ENCODE measurements at regions not wholly inside any gene's neighbourhood (a gene's known extent, or its start where the extent isn't known, plus 50 kb on each side); places are given as distances from the start of the nearest gene placed in this dataset.
"Not testable (repeated sequence)": the region's sequence is repeated elsewhere in the genome, so short reads cannot be mapped to it uniquely, and the experiment has no call there.

DNA sequence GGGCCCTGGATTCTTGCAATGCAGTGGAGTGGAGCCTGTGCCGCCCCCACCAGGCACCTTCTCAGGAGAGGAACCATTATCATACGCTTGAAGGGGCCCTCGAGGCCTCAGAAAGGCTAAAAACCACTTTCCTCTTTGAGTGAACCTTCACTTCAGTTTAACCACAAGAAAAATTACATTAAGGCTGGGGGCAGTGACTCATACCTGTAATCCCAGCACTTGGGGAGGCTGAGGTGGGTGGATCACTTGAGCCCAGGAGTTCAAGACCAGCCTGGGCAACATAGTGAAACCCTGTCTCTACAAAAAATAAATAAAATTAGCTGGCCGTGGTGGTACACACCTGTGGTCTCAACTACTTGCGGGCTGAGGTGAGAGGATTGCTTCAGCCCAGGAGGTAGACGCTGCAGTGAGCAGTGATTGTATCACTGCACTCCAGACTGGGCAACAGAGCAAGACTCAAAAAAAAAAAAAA, 165.8 kb upstream of the GRK3 start:
- H3K18ac ChIP-seq (ENCODE audit: low read length); H3K27ac ChIP-seq (ENCODE audit: low read depth, low read length); H2BK15ac ChIP-seq (replicated peaks; ENCODE audit: low read depth); DNase-seq; H3K4me3 ChIP-seq (ENCODE audit: low read length); H2BK5ac ChIP-seq (ENCODE audit: low read length); H3K4me2 ChIP-seq (ENCODE audit: low read length); H3K27me3 ChIP-seq (ENCODE audit: insufficient read depth, low read length, poor library complexity); H4K5ac ChIP-seq (ENCODE audit: low read length); H4K8ac ChIP-seq (ENCODE audit: low read depth, low read length); H2AK5ac ChIP-seq (ENCODE audit: low read length); H3K36me3 ChIP-seq (ENCODE audit: control insufficient read depth, insufficient read depth, low read length); H3K56ac ChIP-seq (ENCODE audit: low read length); H2BK120ac ChIP-seq (ENCODE audit: low read depth, low read length); H3K4ac ChIP-seq (ENCODE audit: low read depth, low read length); H3K4me1 ChIP-seq (ENCODE audit: control insufficient read depth, low read depth, low read length); H3K23ac ChIP-seq (ENCODE audit: low read length); H3K9ac ChIP-seq (ENCODE audit: low read length): not testable (repeated sequence)
- H3K79me1 ChIP-seq (ENCODE audit: low read length), result peaks cover 15% of the 10 kb centered on the region
- peaks cover 23% of the 10 kb centered on the region for H3K79me2 ChIP-seq (ENCODE audit: control insufficient read depth, insufficient read depth, low read length)
- no CpG with 5 or more reads among the region's 6 CpGs for WGBS (ENCODE audit: extremely low coverage, insufficient coverage, low lambda C conversion rate)

DNA sequence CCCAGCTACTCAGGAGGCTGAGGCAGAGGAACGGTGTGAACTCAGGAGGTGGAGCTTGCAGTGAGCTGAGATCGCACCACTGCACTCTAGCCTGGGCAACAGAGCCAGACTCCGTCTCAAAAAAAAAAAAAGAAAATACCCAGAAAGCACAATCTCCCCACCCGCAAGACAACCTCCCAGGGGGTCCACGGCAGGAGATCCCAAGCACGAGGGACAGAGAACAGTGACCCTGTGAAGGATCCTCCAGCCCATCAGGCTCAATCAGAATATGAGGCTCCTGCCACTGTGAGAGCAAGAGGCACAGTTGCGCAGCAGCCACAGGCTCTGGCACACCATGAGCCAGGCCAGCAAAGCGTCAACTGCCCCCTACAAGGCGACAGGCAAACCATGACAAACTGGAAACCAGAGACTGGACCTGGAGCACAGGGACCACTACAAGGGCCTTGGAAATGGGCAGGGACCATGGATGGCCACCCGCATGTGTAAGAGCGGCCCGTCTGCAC, 164.8 kb upstream of the GRK3 start:
- Histone ChIP-seq H3K36me3 (ENCODE audit: control insufficient read depth, insufficient read depth, low read length) (no peaks in the 10 kb centered on the region), H3K79me2 (ENCODE audit: control insufficient read depth, insufficient read depth, low read length) (peaks cover 23% of the 10 kb centered on the region), H3K79me1 (ENCODE audit: low read length) (peaks cover 13% of the 10 kb centered on the region), H2BK5ac (ENCODE audit: low read length) (no peak overlapping the region), H3K4me2 (ENCODE audit: low read length) (no peak overlapping the region), H2AK5ac (ENCODE audit: low read length) (no peak overlapping the region), H3K56ac (ENCODE audit: low read length) (no peak overlapping the region), H4K5ac (ENCODE audit: low read length) (no peak overlapping the region), H3K27me3 (ENCODE audit: insufficient read depth, low read length, poor library complexity) (no peaks in the 10 kb centered on the region), H2BK15ac (replicated peaks; ENCODE audit: low read depth) (no peak overlapping the region), H3K4me3 (ENCODE audit: low read length) (no peak overlapping the region), H3K23ac (ENCODE audit: low read length) (no peak overlapping the region), H3K9ac (ENCODE audit: low read length) (no peak overlapping the region), H3K27ac (ENCODE audit: low read depth, low read length) (no peak overlapping the region), H2BK120ac (ENCODE audit: low read depth, low read length) (no peak overlapping the region), H3K4ac (ENCODE audit: low read depth, low read length) (no peak overlapping the region), H4K8ac (ENCODE audit: low read depth, low read length) (no peak overlapping the region), H3K18ac (ENCODE audit: low read length) (no peak overlapping the region), H3K4me1 (ENCODE audit: control insufficient read depth, low read depth, low read length) (peaks cover 10% of the 10 kb centered on the region)
- no peak for DNase-seq
- no CpG with 5 or more reads among the region's 12 CpGs for WGBS (ENCODE audit: extremely low coverage, insufficient coverage, low lambda C conversion rate)

DNA sequence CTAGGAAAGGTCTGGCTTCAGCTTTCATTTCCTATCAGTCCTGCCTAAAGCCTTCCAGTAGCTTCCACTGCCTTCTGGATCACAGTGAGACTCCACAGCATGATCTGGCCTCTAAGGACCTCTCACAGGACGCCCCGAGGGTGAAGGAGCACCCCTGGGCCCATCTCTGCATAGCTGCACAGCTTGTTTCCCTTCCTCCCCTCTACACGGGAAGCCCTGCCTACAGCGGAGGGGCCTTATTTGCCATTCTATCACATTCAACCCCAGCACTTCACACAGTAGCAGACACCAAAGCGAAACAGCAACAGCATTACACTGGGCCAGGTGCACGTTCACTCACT, 162.3 kb upstream of the GRK3 start:
- WGBS (ENCODE audit: extremely low coverage, insufficient coverage, low lambda C conversion rate), result no CpG with 5 or more reads among the region's 6 CpGs
- DNase-seq, result no peak

DNA sequence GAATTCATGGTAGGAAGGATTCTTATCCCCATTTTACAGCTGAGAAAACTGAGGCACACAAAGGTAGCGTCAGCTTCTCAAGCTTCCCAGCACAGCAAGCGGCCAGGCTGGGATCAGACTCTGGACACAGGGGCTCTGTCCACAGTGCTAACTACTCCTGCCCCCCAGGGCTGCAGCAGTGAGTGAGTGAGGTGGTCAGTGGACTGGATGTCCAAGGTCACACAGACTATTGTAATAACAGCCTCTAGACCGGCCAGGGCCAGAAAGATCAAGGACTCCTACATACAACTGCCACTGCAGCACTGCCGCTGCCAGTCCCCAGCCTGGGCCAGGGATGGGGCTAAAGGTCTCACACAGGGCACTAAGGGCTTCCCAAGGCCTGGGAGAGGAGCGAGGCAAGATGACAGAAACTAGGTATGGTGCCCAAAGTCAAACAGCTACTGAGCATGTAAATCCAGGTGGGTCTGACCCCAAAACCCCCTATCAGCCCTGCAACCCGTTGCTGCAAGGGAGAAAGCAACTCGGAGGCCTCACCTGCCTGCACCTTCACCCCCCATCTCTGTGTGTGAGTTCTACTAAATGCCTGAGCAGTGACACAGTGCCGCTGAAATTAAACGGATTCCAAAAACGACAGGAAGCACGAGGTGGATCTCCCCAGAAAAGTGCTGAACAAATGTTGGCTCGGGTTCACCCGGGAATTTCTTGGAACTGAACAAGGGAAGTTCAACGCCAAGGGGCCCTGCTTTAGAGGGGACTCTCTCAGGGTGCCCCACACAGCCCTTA, 161.8 kb upstream of the GRK3 start:
- DNase-seq, result peak; percentile 63
- H3K36me3 ChIP-seq (ENCODE audit: control insufficient read depth, insufficient read depth, low read length), result no peaks in the 10 kb centered on the region
- no peak overlapping the region for H2BK5ac ChIP-seq (ENCODE audit: low read length)
- H3K9ac ChIP-seq (ENCODE audit: low read length), result peak overlapping the region; percentile 75
- H4K5ac ChIP-seq (ENCODE audit: low read length), result no peak overlapping the region
- no peak overlapping the region for H2BK120ac ChIP-seq (ENCODE audit: low read depth, low read length)
- H2AK5ac ChIP-seq (ENCODE audit: low read length), result no peak overlapping the region
- H4K8ac ChIP-seq (ENCODE audit: low read depth, low read length), result peak overlapping the region; percentile 7
- H3K27ac ChIP-seq (ENCODE audit: low read depth, low read length), result no peak overlapping the region
- H3K4me2 ChIP-seq (ENCODE audit: low read length), result no peak overlapping the region
- peaks cover 7% of the 10 kb centered on the region for H3K79me1 ChIP-seq (ENCODE audit: low read length)
- H3K4me1 ChIP-seq (ENCODE audit: control insufficient read depth, low read depth, low read length), result peaks cover 10% of the 10 kb centered on the region
- no CpG with 5 or more reads among the region's 14 CpGs for WGBS (ENCODE audit: extremely low coverage, insufficient coverage, low lambda C conversion rate)
- H3K27me3 ChIP-seq (ENCODE audit: insufficient read depth, low read length, poor library complexity), result no peaks in the 10 kb centered on the region
- H3K4ac ChIP-seq (ENCODE audit: low read depth, low read length), result no peak overlapping the region
- H3K56ac ChIP-seq (ENCODE audit: low read length), result peak overlapping the region; percentile 89
- H2BK15ac ChIP-seq (replicated peaks; ENCODE audit: low read depth), result no peak overlapping the region
- peaks cover 22% of the 10 kb centered on the region for H3K79me2 ChIP-seq (ENCODE audit: control insufficient read depth, insufficient read depth, low read length)
- no peak overlapping the region for H3K23ac ChIP-seq (ENCODE audit: low read length)
- H3K4me3 ChIP-seq (ENCODE audit: low read length), result no peak overlapping the region
- H3K18ac ChIP-seq (ENCODE audit: low read length), result no peak overlapping the region

More for the DNA sequence above, 162.3 kb upstream of the GRK3 start:
- H3K18ac ChIP-seq (ENCODE audit: low read length), result no peak overlapping the region
- no peak overlapping the region for H3K27ac ChIP-seq (ENCODE audit: low read depth, low read length)
- H4K5ac ChIP-seq (ENCODE audit: low read length), result no peak overlapping the region
- H3K4me3 ChIP-seq (ENCODE audit: low read length), result no peak overlapping the region
- no peak overlapping the region for H4K8ac ChIP-seq (ENCODE audit: low read depth, low read length)
- H3K36me3 ChIP-seq (ENCODE audit: control insufficient read depth, insufficient read depth, low read length), result no peaks in the 10 kb centered on the region
- H3K9ac ChIP-seq (ENCODE audit: low read length), result no peak overlapping the region
- H2AK5ac ChIP-seq (ENCODE audit: low read length), result no peak overlapping the region
- no peak overlapping the region for H2BK5ac ChIP-seq (ENCODE audit: low read length)
- H3K4ac ChIP-seq (ENCODE audit: low read depth, low read length), result no peak overlapping the region
- no peaks in the 10 kb centered on the region for H3K27me3 ChIP-seq (ENCODE audit: insufficient read depth, low read length, poor library complexity)
- peaks cover 22% of the 10 kb centered on the region for H3K79me2 ChIP-seq (ENCODE audit: control insufficient read depth, insufficient read depth, low read length)
- no peak overlapping the region for H2BK15ac ChIP-seq (replicated peaks; ENCODE audit: low read depth)
- H2BK120ac ChIP-seq (ENCODE audit: low read depth, low read length), result no peak overlapping the region
- H3K79me1 ChIP-seq (ENCODE audit: low read length), result peaks cover 7% of the 10 kb centered on the region
- H3K4me1 ChIP-seq (ENCODE audit: control insufficient read depth, low read depth, low read length), result peaks cover 10% of the 10 kb centered on the region
- no peak overlapping the region for H3K56ac ChIP-seq (ENCODE audit: low read length)
- no peak overlapping the region for H3K23ac ChIP-seq (ENCODE audit: low read length)
- H3K4me2 ChIP-seq (ENCODE audit: low read length), result no peak overlapping the region

DNA sequence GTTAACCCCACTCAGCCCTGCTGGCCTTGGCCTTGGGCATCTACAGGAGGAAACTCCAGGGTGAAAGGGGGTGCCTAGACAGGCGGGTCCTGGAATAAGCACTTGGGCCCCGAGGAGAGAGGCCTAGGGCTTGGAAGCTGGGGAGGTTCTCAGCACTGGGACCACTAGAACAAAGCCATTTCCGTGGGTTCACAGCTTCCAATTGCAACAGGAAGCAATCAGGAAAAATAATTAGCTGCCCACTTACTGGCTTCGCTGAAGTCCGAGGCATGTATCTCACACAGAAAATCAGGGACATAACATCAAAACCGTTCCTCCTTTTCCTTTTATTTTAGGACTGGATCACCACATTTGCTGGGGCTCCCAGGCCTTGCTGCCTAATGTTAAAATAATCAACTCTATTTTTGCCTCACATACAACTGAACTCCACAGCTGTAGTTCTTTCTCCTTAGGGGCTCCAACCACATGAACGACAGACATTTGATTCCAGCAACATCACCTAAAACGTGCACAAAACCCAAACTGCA, 161.1 kb upstream of the GRK3 start:
- peaks cover 22% of the 10 kb centered on the region for H3K79me2 ChIP-seq (ENCODE audit: control insufficient read depth, insufficient read depth, low read length)
- DNase-seq, result no peak
- no CpG with 5 or more reads among the region's 8 CpGs for WGBS (ENCODE audit: extremely low coverage, insufficient coverage, low lambda C conversion rate)
- H3K36me3 ChIP-seq (ENCODE audit: control insufficient read depth, insufficient read depth, low read length), result no peaks in the 10 kb centered on the region
- H4K5ac ChIP-seq (ENCODE audit: low read length), result peak overlapping the region; percentile 23
- no peak overlapping the region for H2BK15ac ChIP-seq (replicated peaks; ENCODE audit: low read depth)
- H4K8ac ChIP-seq (ENCODE audit: low read depth, low read length), result peak overlapping the region; percentile 7
- no peak overlapping the region for H3K4ac ChIP-seq (ENCODE audit: low read depth, low read length)
- H3K56ac ChIP-seq (ENCODE audit: low read length), result peak overlapping the region; percentile 89
- peaks cover 7% of the 10 kb centered on the region for H3K79me1 ChIP-seq (ENCODE audit: low read length)
- no peak overlapping the region for H2BK5ac ChIP-seq (ENCODE audit: low read length)
- H2AK5ac ChIP-seq (ENCODE audit: low read length), result no peak overlapping the region
- H3K18ac ChIP-seq (ENCODE audit: low read length), result no peak overlapping the region
- H3K9ac ChIP-seq (ENCODE audit: low read length), result peak overlapping the region; percentile 75
- no peak overlapping the region for H2BK120ac ChIP-seq (ENCODE audit: low read depth, low read length)
- peak overlapping the region; percentile 78 for H3K4me2 ChIP-seq (ENCODE audit: low read length)
- H3K4me1 ChIP-seq (ENCODE audit: control insufficient read depth, low read depth, low read length), result peaks cover 10% of the 10 kb centered on the region
- H3K23ac ChIP-seq (ENCODE audit: low read length), result no peak overlapping the region
- no peak overlapping the region for H3K4me3 ChIP-seq (ENCODE audit: low read length)
- no peak overlapping the region for H3K27ac ChIP-seq (ENCODE audit: low read depth, low read length)
- no peaks in the 10 kb centered on the region for H3K27me3 ChIP-seq (ENCODE audit: insufficient read depth, low read length, poor library complexity)
